ENCODE measurements at regions not wholly inside any gene's neighbourhood (a gene's known extent, or its start where the extent isn't known, plus 50 kb on each side); places are given as distances from the start of the nearest gene placed in this dataset.

DNA sequence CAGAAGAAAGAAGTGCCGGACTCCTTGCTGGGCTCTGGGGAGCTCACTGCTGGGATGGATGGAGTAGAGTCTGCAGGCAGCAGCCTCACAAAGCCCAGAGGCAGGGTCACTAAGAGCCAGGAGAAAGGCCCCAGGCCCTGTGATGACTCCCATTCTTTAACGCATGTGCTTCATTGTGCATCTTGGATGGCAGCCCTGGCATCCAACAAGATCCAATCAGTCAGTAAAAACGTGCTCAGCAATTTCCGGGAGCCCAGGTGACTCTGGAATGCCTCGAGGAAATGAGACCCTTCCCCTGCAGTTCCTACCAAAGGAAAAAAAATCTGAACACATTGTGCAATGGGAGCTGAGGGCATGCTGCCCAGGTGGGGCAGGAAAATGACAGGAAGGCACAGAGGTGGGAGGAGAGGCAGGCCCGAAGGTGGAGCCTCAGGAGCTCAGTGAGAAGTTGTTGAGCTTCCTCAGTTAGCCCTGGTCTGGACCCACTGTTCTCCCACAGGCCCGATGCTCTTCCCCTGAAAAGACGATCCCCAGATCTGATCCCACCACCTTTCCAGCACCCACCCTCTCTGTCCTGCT is 60.7 kb upstream of the TMEM72 start:
- no peak for DNase-seq

DNA sequence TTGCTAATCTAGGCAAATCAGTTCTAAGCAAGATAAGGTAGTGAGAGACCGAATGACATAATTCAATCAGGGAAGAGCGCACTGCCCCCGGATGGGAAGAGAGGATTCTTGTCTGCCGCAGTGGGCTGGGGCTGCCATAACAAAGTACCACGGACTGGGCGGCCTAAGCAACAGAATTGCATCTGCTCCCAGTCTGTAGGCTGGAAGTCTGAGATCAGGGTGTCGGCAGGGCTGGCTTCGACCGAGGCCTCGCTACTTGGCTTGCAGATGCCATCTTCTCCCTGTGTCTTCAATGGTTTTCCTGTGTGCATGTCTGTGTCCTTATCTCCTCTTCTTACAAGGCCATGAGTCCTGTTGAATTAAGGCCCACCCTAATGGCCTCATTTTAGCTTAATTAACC is 59.7 kb upstream of the TMEM72 start:
- DNase-seq, result no peak

DNA sequence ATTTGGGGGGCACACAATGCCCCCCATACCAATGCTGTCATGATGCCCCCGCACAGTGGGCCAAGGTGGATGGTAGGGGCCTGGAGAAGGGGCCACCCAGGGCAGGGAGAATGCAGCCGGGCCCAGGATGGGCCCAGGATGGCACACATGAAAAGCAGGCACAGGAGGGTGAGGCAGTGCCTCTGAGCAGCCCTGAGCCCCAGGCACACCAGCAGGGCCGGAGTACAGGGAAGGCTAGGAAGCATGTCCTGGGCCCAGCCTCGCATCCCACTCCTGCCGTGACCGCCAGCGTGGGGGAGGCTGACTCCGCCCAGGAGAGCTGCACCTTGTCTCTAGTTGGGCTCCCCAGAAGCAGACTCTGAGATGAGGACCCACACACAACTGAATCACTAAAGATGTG is 59.3 kb upstream of the TMEM72 start:
- no peak for DNase-seq

DNA sequence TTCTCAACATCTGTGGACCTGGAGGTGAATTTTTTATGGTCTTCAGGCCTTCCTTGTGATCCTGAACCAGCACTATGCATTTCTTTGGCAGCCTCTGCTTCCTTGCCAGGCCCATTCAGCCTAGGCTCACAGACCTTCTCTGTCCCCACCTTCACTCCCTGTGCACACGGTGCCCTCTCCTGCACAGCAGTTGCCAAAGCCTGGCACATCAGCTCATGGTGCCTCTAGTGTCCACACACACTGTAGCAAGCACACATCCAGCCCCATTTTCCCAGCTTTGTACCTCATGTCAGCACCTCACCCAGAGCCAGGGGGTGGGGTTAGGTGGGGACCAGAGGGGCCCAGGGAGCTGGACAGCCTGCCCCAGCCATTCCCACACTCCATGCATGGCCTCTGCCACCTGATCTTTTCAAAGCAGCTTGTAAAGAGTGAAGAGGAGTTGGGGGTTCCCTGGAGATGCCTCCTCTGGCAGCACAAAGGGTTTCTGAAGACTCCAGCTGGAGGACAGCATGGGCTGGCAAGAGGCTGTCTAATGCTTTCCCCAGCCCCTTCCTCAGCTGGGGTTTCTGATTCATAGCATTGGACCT is 57.9 kb upstream of the TMEM72 start:
- DNase-seq, result peak in 1 of 3 donors; percentile 48

DNA sequence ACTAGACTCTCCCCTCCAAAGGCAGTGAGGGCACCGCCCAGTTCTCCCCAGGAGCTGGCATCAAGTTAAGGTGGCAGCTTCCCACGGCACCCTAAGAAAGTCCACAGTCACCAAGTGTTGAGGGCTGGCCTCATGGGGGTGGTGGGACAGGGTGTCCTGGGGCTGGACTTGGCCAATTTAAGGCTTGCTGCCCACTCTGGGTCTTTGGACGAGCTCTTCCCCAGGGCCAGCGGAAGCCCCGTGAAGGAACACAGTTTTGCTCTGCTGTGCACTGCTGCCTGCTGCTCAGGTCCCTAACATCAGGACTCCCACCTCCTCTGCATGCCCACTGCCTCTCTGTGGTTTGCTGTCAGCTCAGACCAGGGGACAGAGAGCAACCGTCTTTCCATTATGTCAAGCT is 57.3 kb upstream of the TMEM72 start:
- no peak for DNase-seq

DNA sequence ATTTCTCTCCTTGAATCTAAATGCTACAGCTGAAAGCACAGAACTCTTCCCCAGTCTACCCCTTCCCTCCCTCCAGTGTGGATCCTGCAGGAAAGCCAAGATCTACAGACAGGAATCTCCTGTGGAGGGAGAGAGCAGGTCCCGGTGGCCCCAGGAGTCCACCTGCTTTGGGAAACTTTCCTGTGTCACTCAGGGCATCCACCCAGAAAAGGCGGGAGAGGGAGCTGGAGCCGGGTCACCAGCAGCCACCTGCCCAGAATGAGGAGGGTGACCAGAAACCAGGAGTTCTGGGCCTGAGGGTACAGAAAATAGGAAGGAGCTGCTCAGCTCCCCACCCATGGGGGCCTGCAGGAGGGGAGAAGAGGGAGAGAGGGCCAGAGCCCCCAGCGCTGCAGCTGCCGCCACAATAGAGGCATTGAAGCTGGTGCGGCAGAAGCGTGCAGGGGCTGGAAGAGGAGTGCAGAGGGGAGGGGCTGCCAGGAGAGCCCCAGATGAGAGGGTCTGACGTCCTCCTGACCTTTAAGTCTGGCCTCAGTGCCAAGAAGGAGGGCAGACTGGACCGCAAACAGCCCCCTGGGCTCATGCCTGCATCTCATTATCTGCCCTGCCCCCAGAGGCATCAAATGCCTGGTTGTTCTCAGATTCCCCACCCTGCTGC is 56.3 kb upstream of the TMEM72 start:
- DNase-seq, result peak in 1 of 3 donors; percentile 25

DNA sequence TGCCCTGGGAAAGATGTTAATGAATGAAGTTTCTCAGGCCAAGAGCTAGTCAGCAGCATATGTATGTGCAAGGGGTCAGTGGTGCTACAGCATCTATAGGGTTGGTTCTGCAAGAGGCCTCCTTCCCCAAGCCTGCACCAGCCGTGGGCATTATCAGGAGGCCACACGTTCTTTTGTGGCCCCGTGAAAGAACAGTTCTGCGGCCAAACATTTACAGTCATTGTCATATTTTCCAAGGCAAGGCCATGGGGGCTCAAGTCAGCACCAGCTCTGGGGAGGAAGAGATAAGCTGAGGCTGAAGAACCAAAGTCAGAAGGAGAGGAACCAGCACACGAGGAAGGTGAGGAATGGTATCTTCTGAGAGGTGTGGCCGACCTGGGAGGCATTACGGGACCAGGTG is 54.4 kb upstream of the TMEM72 start:
- no peak for DNase-seq

DNA sequence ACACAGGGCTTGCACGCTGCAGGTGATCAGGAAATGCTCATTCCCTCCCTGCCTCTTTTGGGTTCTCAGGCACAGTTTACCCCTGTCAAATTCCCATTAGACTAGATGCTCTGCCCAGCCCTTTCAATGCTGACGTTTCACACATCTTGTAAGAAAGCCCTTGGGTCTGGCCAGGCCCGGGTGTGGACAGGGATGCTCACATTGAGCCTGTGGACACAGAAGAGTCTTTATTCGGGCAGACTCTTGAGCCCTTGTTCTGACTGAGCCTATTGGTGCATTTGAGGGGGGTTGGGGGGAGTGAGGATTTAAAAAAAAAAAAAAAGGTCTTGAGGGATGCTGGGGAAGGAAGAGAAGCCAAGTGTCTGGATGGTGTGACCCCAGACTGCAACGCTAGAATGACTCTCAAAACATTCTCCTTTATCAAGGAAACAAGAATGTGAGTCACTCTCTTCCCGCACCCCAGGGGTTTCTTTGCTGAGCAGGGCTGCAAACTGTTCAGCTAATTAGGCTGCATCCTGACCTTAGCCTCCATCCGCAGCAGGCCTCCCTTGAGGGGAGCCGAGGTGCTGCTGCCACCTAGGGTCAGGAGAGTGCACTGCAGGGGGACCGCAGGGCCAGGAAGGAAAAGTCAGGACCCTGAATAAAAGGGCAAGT is 53.6 kb upstream of the TMEM72 start:
- DNase-seq, result peak; percentile 67 to 90 (median 81)

DNA sequence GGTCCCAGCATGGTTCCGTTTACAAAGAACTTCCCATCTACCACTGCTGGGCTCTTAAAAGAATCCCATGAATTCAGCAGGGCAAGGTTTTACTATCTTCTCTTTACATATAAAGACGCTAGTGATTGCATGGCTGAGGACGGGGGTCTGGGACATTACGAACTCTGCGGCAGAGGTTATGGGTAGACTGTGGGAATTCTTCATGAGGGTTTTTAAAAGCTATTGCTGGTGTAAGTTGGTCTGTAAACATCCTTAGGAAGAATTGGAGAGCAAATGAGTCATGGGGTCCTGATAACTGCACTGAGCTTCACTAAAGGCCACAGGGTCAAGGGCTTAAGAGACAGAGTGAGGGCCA is 53.1 kb upstream of the TMEM72 start:
- DNase-seq, result no peak

DNA sequence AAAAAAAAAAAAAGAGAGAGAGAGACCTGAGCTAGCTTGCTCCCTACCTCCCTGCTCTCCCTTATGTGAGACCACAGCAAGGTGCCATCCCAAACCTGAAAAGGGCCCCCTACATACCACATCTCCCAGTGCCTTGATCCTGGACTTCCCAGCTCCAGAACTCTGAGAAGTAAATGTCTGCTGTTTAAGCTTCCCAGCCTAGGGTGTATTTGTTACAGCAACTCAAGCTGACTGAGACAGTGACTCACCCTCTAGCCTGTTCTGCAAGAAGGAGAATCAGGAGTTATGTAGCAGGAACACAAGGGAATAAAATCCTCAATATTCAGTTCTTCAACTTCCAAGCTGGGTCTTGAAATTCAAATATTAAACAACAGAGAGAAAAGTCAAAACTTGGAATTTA is 52.1 kb upstream of the TMEM72 start:
- DNase-seq, result no peak

DNA sequence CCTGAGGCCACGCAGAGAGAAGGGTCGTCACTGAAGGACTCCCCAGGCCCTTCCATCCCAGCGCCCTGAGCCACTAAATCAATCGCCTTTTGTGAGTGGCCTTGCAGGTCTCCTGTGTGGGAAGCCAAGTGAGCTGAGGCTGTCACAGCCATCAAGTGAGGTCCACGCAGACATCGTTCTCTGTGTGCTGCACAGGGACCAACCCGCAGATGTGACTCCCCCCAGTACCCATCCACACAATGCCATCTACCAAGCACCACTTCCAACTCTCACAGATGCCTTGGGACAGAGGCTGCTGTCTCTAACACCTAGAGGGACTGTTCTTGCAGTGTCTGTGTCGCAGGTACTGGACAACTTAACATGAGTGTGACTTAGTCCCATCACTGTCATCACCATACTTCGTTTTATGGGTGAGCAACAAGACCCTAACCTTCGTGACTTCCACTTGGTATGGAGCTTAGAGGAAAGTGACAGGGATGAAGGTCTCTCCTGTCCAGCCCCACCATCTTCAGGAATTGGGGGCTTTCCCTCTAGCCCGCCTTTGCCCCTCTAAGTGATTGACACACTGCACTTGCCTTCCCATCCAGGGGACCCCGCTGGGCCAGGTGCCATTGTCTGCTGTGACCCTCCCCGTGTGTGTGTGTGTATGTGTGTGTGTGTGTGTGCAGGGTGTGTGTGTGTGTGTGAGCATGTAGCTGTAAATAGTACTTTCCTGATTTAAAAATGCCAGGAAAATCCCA is 51.4 kb upstream of the TMEM72 start:
- DNase-seq, result no peak

DNA sequence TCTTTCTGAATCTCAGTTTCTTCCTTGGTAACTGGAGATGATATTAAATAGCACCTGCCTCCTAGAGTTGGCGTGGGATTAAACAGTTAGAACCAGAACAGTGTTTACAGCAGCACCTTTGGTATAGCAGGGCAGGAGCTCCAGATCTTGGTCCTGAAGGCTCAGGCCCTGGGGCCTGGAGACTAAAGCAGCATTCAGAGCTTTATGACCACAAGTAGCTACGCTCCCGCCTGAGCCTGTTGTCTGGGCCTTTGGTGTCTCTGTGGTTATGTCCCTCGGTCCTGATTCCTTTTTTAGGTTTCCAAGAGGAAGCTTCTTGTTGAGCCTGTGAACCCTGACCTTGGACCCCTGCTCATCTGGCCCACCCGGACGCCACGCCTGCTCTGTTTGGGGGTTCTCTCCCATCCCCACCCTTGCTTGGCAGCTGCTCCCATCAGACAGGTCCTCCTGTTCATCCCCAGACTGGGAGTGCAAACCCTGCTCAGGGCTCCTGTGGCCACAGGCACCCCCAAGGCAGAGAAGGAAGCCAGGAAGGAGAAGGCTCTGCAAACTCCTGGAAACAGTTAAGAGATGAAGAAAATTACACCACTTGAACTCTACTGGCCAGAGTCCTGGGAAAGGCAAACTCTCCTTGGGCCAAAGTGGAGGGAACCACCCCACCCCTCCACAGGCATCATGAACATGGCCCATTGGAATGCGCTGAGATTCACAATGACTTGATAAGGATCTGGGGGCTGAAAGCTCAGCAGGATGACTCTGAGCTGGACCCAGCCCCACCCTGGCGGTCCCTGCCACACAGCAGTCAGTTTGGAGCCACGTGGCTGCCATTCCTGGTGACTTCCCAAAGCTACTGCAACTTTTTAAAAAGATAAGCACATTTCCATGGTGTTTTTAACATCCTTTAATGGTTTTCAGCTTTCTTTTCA is 50.1 kb upstream of the TMEM72 start:
- peak; percentile 38 to 74 (median 65) for DNase-seq

Data from muscle of back (tissue), 3 donors.